IMR-90 (cell line): ENCODE measurements at regions not wholly inside any gene's neighbourhood (a gene's known extent, or its start where the extent isn't known, plus 50 kb on each side); places are given as distances from the start of the nearest gene placed in this dataset.

Experiments
- ATAC-seq: fragments of 200-7000 bp; cut with Tn5 transposase; 2 replicates; pipeline ENCODE4 v1.9.1; 2020; ENCODE audit warnings: low read depth, mild to moderate bottlenecking, moderate library complexity
- BruUV-seq: library from RNA; stranded (reverse); fragments of 400-500 nt; replicated peaks from 2 replicates; lab custom pipeline; 2021; lab: Mats Ljungman, UMichigan
- CTCF ChIA-PET: fragments of 300-600 bp; formaldehyde crosslinking; extraction: SDS; loops from one replicate; lab custom pipeline; 2021; ENCODE audit warnings: antibody characterized with exemption; lab: Yijun Ruan, JAX
- POLR2A ChIA-PET: fragments of 300-600 bp; sonication (Branson Sonifier 250); formaldehyde crosslinking; loops from one replicate; lab custom pipeline; 2022; ENCODE audit warnings: antibody characterized with exemption; ENCODE audit not compliant: unreplicated experiment; lab: Charles Lee
- DNase-seq: peaks from one replicate; pipeline ENCODE4 v3.0.0; 2013
- H2AFZ ChIP-seq: replicated peaks from 2 replicates; pipeline ENCODE3; 2013; ENCODE audit warnings: low read length, mild to moderate bottlenecking; ENCODE audit not compliant: poor library complexity
- H2AK5ac ChIP-seq: 2 replicates; pipeline ENCODE4 v1.6.1; 2013; ENCODE audit warnings: low read depth, low read length, inconsistent platforms
- H2AK9ac ChIP-seq: replicated peaks from 2 replicates; pipeline ENCODE3; 2013; ENCODE audit warnings: mild to moderate bottlenecking, low read depth, low read length, moderate library complexity; ENCODE audit not compliant: poor library complexity
- H2BK120ac ChIP-seq: 2 replicates; pipeline ENCODE4 v1.6.1; 2013; ENCODE audit warnings: low read depth, low read length, inconsistent platforms
- H2BK15ac ChIP-seq: 3 replicates; pipeline ENCODE4 v1.6.1; 2013; ENCODE audit warnings: low read depth, low read length, inconsistent platforms
- H2BK20ac ChIP-seq: 2 replicates; pipeline ENCODE4 v1.6.1; 2013; ENCODE audit warnings: low read depth, mild to moderate bottlenecking, inconsistent platforms, low read length, moderate library complexity
- H2BK5ac ChIP-seq: 2 replicates; pipeline ENCODE4 v1.6.1; 2013; ENCODE audit warnings: mild to moderate bottlenecking, low read depth, low read length, inconsistent platforms; ENCODE audit not compliant: poor library complexity, severe bottlenecking
- H3K14ac ChIP-seq: replicated peaks from 2 replicates; pipeline ENCODE4 v1.6.1; 2013; ENCODE audit warnings: low read depth, low read length, inconsistent platforms
- H3K18ac ChIP-seq: 2 replicates; pipeline ENCODE4 v1.6.1; 2013; ENCODE audit warnings: low read depth, low read length, control low read depth
- H3K23ac ChIP-seq: 2 replicates; pipeline ENCODE4 v1.6.1; 2013; ENCODE audit warnings: low read depth, low read length, inconsistent platforms
- H3K27ac ChIP-seq: 2 replicates; pipeline ENCODE4 v1.5.1; 2013; ENCODE audit warnings: mild to moderate bottlenecking, control low read depth, low read length; ENCODE audit not compliant: insufficient read depth
- H3K27me3 ChIP-seq: 2 replicates; pipeline ENCODE4 v1.6.1; 2013; ENCODE audit warnings: low read length; ENCODE audit not compliant: control insufficient read depth, insufficient read depth
- H3K36me3 ChIP-seq: 2 replicates; pipeline ENCODE4 v1.6.1; 2013; ENCODE audit warnings: low read length, mixed read lengths; ENCODE audit not compliant: control insufficient read depth, insufficient read depth
- H3K4ac ChIP-seq: 2 replicates; pipeline ENCODE4 v1.6.1; 2013; ENCODE audit warnings: low read depth, low read length, inconsistent platforms
- H3K4me1 ChIP-seq: 2 replicates; pipeline ENCODE4 v1.6.1; 2013; ENCODE audit warnings: low read length, mixed read lengths; ENCODE audit not compliant: control insufficient read depth, insufficient read depth
- H3K4me2 ChIP-seq: 2 replicates; pipeline ENCODE4 v1.6.1; 2013; ENCODE audit warnings: low read depth, mild to moderate bottlenecking, control low read depth, low read length, moderate library complexity
- H3K4me3 ChIP-seq: 2 replicates; pipeline ENCODE4 v1.5.1; 2013; ENCODE audit warnings: low read depth, mild to moderate bottlenecking, control low read depth, low read length, moderate library complexity; ENCODE audit not compliant: insufficient read depth
- H3K56ac ChIP-seq: 2 replicates; pipeline ENCODE4 v1.6.1; 2013; ENCODE audit warnings: low read length, inconsistent platforms; ENCODE audit not compliant: insufficient read depth; ENCODE audit errors: extremely low read depth
- H3K79me1 ChIP-seq, 2 experiments: 2 replicates each; pipeline ENCODE4 v1.6.1; 2013; ENCODE audit warnings: low read length in 2 of 2, inconsistent platforms in 1 of 2, low read depth in 1 of 2
- H3K9ac ChIP-seq: 2 replicates; pipeline ENCODE4 v1.6.1; 2013; ENCODE audit warnings: low read depth, low read length, control low read depth
- H3K9me1 ChIP-seq: 2 replicates; pipeline ENCODE4 v1.6.1; 2013; ENCODE audit warnings: low read length, inconsistent platforms; ENCODE audit not compliant: insufficient read depth
- H3K9me3 ChIP-seq: 2 replicates; pipeline ENCODE4 v1.6.1; 2013; ENCODE audit warnings: low read length; ENCODE audit not compliant: control insufficient read depth, insufficient read depth
- H4K20me1 ChIP-seq: 2 replicates; pipeline ENCODE4 v1.6.1; 2013; ENCODE audit warnings: low read length, inconsistent platforms; ENCODE audit not compliant: insufficient read depth
- H4K5ac ChIP-seq: 2 replicates; pipeline ENCODE4 v1.6.1; 2013; ENCODE audit warnings: mild to moderate bottlenecking, low read depth, low read length, control low read depth
- H4K8ac ChIP-seq, 2 experiments: 2 replicates each; pipeline ENCODE4 v1.6.1; 2013; ENCODE audit warnings: low read depth in 2 of 2, low read length in 2 of 2, control low read depth in 1 of 2, inconsistent platforms in 1 of 2
- H4K91ac ChIP-seq: 2 replicates; pipeline ENCODE4 v1.6.1; 2013; ENCODE audit warnings: low read depth, low read length, inconsistent platforms; ENCODE audit not compliant: insufficient read depth
- CEBPB ChIP-seq: IDR thresholded peaks from 2 replicates; pipeline ENCODE4 v1.6.1; 2012; ENCODE audit warnings: low read depth, low read length, improper control_type of control experiment
- CHD1 ChIP-seq: IDR thresholded peaks from 2 replicates; pipeline ENCODE4 v1.6.1; 2012; ENCODE audit warnings: low read depth, low read length, improper control_type of control experiment
- MAFK ChIP-seq: IDR thresholded peaks from 2 replicates; pipeline ENCODE4 v1.6.1; 2012; ENCODE audit warnings: low read depth, low read length, improper control_type of control experiment
- MAZ ChIP-seq: IDR thresholded peaks from 2 replicates; pipeline ENCODE4 v1.6.1; 2012; ENCODE audit warnings: low read depth, mild to moderate bottlenecking, low read length, improper control_type of control experiment, moderate library complexity, borderline replicate concordance
- MXI1 ChIP-seq: IDR thresholded peaks from 2 replicates; pipeline ENCODE4 v1.6.1; 2012; ENCODE audit warnings: low read depth, mild to moderate bottlenecking, low read length, moderate library complexity, borderline replicate concordance
- NFE2L2 ChIP-seq: fragments of 150-350 bp; IDR thresholded peaks from 2 replicates; pipeline ENCODE4 v1.6.1; 2016; ENCODE audit warnings: low read depth, mild to moderate bottlenecking, low read length
- POLR2A ChIP-seq: IDR thresholded peaks from 2 replicates; pipeline ENCODE4 v1.6.1; 2012; ENCODE audit warnings: mild to moderate bottlenecking, low read depth, low read length
- RAD21 ChIP-seq: IDR thresholded peaks from 2 replicates; pipeline ENCODE4 v1.6.1; 2012; ENCODE audit warnings: low read length, improper control_type of control experiment
- RCOR1 ChIP-seq: IDR thresholded peaks from 2 replicates; pipeline ENCODE4 v1.6.1; 2012; ENCODE audit warnings: mild to moderate bottlenecking, low read length, improper control_type of control experiment; ENCODE audit not compliant: insufficient replicate concordance
- RFX5 ChIP-seq: IDR thresholded peaks from 2 replicates; pipeline ENCODE4 v1.8.0; 2012; ENCODE audit warnings: low read depth, mild to moderate bottlenecking, low read length, moderate library complexity
- SMC3 ChIP-seq: fragments of 150-350 bp; IDR thresholded peaks from 2 replicates; pipeline ENCODE4 v1.6.1; 2016; ENCODE audit warnings: low read depth, mild to moderate bottlenecking, antibody characterized with exemption, low read length, moderate library complexity
- WGBS, 2 experiments: methylation state at CpG; one replicate each; pipeline versions ENCODE4 v1.1.5 to v1.1.7; 2013; ENCODE audit warnings: missing lambda C conversion rate in 2 of 2; ENCODE audit not compliant: insufficient read length in 1 of 2; ENCODE audit errors: extremely low coverage in 2 of 2; 5-methylcytosine and 5-hydroxymethylcytosine counted together
- dilution Hi-C: fragments of 300-500 bp; cut with HindIII; formaldehyde crosslinking; loops from one replicate; pipeline ENCODE4 v1.14.3; 2018; ENCODE audit warnings: low sequenced_read_pairs; ENCODE audit not compliant: unreplicated experiment
- in situ Hi-C: fragments of 300-500 bp; cut with MboI; formaldehyde crosslinking; loops from 3 replicates; pipeline ENCODE4 v1.14.3; 2019; ENCODE audit warnings: low sequenced_read_pairs, inconsistent platforms, mixed read lengths
- intact Hi-C: fragments of 100-400 bp; cut with micrococcal nuclease; formaldehyde crosslinking; loops from 2 replicates; pipeline ENCODE4 v1.10.0; 2022
- TF ChIP-seq, protein P1 (sequence below): fragments of 150-350 bp; IDR thresholded peaks from 2 replicates; pipeline ENCODE4 v1.6.1; 2016; ENCODE audit warnings: low read depth, mild to moderate bottlenecking, low read length, moderate library complexity, borderline replicate concordance
- TF ChIP-seq, protein P2 (sequence below): conservative IDR thresholded peaks from 2 replicates; pipeline ENCODE4 v1.5.1; 2012; ENCODE audit warnings: mild to moderate bottlenecking, low read depth, low read length, improper control_type of control experiment

GRCh38 chr13:56586976-56587375 is 553.7 kb upstream of the PRR20A start:
- Histone ChIP-seq H4K8ac (no peak overlapping the region), H3K27me3 (no peaks in the 10 kb centered on the region), H2BK20ac (no peak overlapping the region), H2BK5ac (no peak overlapping the region), H4K91ac (no peak overlapping the region), H2BK120ac (no peak overlapping the region), H4K5ac (no peak overlapping the region), H3K18ac (no peak overlapping the region), H3K9ac (no peak overlapping the region), H4K20me1 (no peaks in the 10 kb centered on the region), H3K56ac (no peak overlapping the region), H3K9me1 (no peaks in the 10 kb centered on the region), H2AFZ (no peak overlapping the region), H2BK15ac (no peak overlapping the region), H3K9me3 (peaks cover 3% of the 10 kb centered on the region), H3K4me2 (no peak overlapping the region), H3K27ac (no peak overlapping the region), H3K23ac (no peak overlapping the region), H3K4me1 (no peaks in the 10 kb centered on the region), H2AK5ac (no peak overlapping the region), H3K4ac (no peak overlapping the region), H3K4me3 (no peak overlapping the region), H3K14ac (no peak overlapping the region), H2AK9ac (no peak overlapping the region), H3K79me1 (no peaks in the 10 kb centered on the region), H3K36me3 (no peaks in the 10 kb centered on the region)
- ATAC-seq (no peak), DNase-seq (no peak)
- intact Hi-C loops, result no loop called here
- TF ChIP-seq RCOR1 (no peak), CEBPB (no peak), CHD1 (no peak), MAZ (no peak), MXI1 (no peak), RAD21 (no peak), SMC3 (no peak), MAFK (no peak), RFX5 (no peak), NFE2L2 (no peak), POLR2A (no peak)
- TF ChIP-seq, protein P1, sequence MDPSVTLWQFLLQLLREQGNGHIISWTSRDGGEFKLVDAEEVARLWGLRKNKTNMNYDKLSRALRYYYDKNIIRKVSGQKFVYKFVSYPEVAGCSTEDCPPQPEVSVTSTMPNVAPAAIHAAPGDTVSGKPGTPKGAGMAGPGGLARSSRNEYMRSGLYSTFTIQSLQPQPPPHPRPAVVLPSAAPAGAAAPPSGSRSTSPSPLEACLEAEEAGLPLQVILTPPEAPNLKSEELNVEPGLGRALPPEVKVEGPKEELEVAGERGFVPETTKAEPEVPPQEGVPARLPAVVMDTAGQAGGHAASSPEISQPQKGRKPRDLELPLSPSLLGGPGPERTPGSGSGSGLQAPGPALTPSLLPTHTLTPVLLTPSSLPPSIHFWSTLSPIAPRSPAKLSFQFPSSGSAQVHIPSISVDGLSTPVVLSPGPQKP, result no peak
- TF ChIP-seq, protein P2, sequence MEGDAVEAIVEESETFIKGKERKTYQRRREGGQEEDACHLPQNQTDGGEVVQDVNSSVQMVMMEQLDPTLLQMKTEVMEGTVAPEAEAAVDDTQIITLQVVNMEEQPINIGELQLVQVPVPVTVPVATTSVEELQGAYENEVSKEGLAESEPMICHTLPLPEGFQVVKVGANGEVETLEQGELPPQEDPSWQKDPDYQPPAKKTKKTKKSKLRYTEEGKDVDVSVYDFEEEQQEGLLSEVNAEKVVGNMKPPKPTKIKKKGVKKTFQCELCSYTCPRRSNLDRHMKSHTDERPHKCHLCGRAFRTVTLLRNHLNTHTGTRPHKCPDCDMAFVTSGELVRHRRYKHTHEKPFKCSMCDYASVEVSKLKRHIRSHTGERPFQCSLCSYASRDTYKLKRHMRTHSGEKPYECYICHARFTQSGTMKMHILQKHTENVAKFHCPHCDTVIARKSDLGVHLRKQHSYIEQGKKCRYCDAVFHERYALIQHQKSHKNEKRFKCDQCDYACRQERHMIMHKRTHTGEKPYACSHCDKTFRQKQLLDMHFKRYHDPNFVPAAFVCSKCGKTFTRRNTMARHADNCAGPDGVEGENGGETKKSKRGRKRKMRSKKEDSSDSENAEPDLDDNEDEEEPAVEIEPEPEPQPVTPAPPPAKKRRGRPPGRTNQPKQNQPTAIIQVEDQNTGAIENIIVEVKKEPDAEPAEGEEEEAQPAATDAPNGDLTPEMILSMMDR, result no peak
- in situ Hi-C loops, result no loop called here
- BruUV-seq, result no TSS peak
- POLR2A ChIA-PET, result no interaction called here
- dilution Hi-C loops, result no loop called here
- 40% methylated on average over 1 of the region's 1 CpG; no CpG with 5 or more reads in 1 of the 2 experiments for WGBS, 2 experiments
- CTCF ChIA-PET, result no interaction called here
